ENCODE measurements at regions not wholly inside any gene's neighbourhood (a gene's known extent, or its start where the extent isn't known, plus 50 kb on each side); places are given as distances from the start of the nearest gene placed in this dataset.
"Not testable (repeated sequence)": the region's sequence is repeated elsewhere in the genome, so short reads cannot be mapped to it uniquely, and the experiment has no call there.

DNA sequence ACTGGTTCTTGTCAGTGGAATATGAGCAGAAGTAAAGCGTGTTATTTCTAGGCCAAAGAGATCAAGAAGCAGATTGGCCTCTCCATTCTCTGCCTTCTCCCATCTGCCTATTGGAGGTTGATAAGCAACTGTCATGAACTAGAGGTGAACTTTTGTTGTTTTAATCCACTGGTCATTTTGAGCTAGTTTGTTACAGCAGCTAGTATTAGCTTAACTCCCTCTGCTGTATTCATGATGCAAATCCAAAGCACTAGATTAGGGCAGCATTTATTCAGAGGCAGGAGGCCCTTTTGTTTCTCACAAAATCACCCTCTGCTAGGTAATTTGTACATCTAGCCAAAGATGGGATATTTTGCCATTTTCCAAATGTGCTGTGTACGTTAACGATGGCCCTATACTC, 97.3 kb upstream of the DPT start:
- no peak for DNase-seq

GRCh38 chr1:168827557-168827956, 98.6 kb upstream of the DPT start:
- DNase-seq = no peak

DNA sequence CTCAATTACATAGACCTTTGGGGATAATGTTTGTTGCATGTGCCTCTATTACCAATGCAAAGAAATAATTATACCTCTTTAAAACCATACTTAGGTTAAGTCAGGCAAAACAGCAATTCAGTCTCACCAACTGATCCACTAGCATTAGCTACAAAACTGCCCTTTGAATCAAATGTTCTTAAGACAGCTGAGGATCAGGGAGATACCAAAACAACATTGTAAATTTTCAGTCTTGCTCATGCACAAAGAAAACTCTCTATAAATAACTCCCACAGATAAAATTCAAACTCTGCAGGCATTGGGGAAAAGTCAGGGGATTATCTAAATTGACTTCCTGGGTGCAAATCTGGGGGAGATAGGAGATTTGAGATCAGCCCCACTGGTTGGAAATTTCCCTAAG, 100.9 kb upstream of the DPT start:
- no peak for DNase-seq

- no peak for DNase-seq
Measured at GRCh38 chr1:168830562-168830961, 101.6 kb upstream of the DPT start.

DNA sequence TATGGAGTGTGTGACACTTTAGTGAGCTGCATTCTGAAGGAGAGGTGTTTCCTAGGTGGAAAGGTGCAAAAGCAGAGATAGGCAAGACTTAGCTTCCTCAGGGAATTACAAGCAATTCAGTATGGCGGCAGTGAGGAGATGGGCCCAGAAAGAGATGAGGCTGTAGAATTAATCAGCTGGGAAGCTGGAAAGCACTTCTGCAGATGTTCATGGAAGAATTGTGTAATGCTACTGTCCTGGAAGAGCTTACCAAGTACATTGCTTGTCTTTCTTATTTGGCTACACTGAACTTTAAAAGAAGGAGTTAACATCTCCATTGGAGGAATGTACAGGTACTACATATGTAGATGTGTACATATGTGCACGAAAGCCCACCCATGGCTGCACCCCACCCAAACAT, 103.7 kb upstream of the DPT start:
- no peak for DNase-seq

DNA sequence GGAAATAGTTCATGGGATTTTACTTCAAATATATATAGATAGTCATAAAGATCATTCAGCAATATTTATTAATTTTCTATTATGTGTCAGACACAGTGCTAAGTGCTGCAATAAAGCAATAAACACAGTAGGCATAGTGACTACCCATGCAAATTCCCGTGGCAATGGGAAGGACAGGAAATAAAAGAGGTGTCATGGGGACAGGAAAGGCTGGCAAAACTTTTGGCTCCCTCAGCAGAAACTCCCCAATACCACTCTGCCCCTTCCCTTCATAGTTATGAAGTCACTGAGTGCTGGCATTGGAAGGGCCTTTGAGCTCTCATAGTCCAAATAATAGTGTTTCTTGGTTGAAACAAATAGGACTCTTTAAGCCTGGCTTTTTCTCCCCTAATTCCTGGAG, 104.4 kb upstream of the DPT start:
- DNase-seq = no peak

- no peak for DNase-seq
Measured at GRCh38 chr1:168833801-168834224, 104.8 kb upstream of the DPT start.

- DNase-seq = no peak
Measured at GRCh38 chr1:168834225-168834872, 105.3 kb upstream of the DPT start.

DNA sequence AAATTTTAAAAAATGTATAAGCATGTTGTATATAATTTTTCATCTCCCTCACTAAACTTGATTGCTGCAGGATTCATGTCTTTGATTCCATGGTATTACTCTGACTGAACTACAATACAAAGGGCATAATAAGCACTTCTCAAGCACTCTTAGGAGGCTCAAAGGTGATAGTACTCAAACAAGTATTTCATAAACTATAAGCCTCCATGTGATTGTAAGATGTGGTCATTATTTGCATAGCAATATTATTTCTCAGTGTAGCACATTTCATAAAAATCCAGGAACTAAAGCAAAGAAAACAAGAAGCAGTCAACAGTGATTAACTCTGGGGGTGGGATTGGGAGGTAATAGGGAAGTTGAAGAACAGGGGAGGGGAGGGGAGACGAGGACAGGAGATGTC, 106.2 kb upstream of the DPT start:
- no peak for DNase-seq

GRCh38 chr1:168835791-168836190, 106.8 kb upstream of the DPT start:
- DNase-seq = no peak

DNA sequence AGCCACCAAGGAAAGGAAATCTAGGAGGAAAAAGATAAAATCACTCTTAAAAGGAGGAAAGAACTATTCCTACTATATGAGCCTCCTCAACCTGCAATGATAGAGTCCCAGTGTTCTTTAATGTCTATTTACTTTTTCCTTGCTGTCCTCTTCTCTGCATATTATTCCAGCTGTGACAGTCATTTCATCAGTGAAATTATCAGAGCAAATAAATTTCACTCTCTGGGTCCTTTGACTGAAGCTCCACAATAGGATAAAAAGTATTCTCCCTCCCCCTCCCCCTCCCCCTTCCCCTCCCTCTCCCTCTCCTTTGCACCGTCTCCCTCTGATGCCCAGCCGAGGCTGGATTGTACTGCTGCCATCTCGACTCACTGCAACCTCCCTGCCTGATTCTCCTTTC, 107.5 kb upstream of the DPT start:
- DNase-seq = no peak

- not testable (repeated sequence) for DNase-seq
Measured at GRCh38 chr1:168837230-168837629, 108.2 kb upstream of the DPT start.

DNA sequence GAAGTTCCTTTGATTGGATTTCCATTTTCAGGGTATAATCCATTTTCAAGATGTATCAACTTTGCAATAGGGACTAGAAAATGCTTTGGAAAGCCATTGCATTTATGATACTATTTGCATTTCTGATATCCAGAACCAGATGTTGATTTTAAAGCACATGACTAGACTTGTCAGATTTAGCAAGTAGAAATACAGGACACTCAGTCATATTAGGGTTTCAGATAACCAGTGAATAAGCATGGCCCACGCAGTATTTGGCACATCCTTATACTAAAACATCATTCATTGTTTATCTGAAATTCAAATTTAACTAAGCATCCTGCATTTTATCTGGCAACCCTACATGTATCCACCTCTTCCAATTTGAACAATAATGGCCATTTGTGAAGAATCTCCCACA, 113.3 kb upstream of the DPT start:
- DNase-seq = no peak

DNA sequence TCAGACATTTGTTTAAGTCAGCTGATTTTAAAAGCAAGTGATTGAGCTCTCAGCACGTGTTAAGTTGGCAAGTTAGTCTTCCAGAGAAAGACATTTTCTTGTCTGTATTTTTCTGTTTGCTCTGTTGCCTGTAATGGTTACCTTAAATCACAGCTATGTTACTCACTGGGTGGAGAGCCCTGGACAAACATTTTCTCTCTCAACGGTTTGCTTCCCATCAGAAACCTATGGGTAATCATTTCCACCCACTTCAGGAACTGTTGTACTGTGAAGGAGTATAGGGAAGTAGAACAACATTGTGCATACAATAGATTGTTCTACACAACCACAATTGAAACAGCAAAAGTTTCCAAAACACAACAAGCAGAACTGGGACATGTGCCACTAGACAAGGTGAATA, 113.9 kb upstream of the DPT start:
- DNase-seq = no peak

DNA sequence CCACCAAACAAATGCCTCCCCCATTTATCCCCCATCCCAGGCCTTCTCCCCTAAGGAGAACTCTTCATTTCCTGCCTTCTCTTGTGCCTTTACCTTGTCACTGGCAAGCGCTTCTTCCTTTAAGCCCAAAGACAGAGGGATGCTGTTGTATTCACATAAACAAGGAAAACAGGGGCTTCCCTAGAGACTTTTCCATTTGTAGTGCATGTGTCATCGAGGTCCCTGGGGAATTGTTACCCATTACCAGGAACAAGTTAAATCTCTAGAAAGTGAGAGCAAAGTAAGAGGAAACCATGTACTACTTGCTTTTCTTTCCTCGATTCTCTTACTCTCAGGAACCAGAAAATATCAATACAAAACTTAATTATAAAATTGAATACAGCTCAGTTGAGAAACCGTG, 114.4 kb upstream of the DPT start:
- DNase-seq = no peak

DNA sequence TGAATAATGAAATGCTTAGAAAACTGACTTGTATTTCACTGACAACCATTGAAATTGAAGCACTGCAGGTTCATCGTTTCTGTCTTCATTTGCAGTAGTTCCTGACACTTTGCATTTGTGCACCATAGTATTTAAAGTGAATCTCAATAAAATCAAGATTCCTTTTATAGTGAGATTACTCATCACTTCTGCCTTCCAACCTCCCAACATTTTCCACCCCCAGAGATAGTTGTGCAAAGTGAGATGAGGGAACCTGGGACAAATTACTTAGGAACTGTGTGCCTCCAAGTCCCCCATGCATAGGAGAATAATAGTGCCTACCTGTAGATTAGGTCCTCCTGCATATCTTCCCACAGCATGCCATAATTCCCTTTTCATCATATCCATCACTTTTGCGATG, 114.9 kb upstream of the DPT start:
- DNase-seq = no peak

DNA sequence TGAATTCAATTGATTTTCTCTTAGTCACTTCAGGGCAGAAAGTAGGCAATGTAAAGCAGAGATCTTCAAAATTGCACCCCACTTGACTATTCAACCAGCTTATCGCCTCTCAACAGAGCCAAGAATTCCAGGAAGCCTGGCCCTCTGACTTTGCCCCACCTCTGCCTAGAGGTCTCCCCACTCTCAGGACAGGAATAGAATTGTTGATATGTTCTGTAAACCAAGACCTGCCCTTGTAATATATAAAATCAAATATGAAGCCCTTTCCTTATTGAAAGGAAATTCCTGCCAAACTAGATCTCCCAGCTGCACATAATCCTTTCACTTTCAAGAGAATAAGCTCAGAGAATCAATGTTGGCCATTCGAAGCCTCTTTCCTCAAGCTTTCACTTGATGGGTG, 116.1 kb upstream of the DPT start:
- no peak for DNase-seq

GRCh38 chr1:168848051-168848450, 119.0 kb upstream of the DPT start:
- DNase-seq = no peak

GRCh38 chr1:168861421-168862004, 132.5 kb upstream of the DPT start:
- no peak for DNase-seq

GRCh38 chr1:168863772-168864171, 134.8 kb upstream of the DPT start:
- no peak for DNase-seq

- no peak for DNase-seq
Measured at GRCh38 chr1:168864266-168864665, 135.3 kb upstream of the DPT start.

GRCh38 chr1:168865850-168866620, 137.0 kb upstream of the DPT start:
- DNase-seq = no peak

DNA sequence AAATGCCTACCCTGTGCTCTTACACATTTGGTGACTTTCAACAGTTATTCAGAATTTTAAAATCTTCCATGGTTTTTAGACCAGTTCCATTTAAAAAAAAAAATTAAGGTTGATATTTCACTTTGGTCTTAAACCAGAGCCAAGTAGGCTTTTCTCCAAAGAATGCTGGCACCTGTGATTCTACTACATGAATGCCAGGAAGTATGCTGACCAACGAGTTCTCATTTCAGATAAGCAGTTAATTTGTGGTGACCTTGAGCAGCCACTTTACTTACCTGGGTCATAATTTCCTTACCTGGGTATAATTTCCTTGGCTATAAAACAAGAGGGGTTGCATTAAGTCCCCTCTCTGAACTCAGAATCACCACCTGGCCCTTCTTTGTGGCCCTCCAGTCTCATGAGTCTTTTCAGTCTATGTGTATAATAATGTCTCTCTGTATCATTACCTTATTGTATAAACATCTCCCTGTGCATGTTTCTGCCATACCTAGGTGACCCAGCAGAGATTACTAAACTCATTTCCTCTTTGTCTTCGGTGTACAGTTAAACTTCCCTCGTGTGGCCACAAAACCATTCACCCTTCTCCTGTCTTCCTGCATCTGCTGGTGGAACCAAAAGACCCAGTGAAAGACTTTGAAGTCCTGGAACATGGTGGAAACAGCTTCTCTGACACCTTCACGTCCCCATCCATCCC, 139.1 kb upstream of the DPT start:
- DNase-seq = no peak

GRCh38 chr1:168871531-168871930, 142.5 kb upstream of the DPT start:
- DNase-seq = no peak
